ENCODE measurements at regions not wholly inside any gene's neighbourhood (a gene's known extent, or its start where the extent isn't known, plus 50 kb on each side); places are given as distances from the start of the nearest gene placed in this dataset.
"Not testable (repeated sequence)": the region's sequence is repeated elsewhere in the genome, so short reads cannot be mapped to it uniquely, and the experiment has no call there.

DNA sequence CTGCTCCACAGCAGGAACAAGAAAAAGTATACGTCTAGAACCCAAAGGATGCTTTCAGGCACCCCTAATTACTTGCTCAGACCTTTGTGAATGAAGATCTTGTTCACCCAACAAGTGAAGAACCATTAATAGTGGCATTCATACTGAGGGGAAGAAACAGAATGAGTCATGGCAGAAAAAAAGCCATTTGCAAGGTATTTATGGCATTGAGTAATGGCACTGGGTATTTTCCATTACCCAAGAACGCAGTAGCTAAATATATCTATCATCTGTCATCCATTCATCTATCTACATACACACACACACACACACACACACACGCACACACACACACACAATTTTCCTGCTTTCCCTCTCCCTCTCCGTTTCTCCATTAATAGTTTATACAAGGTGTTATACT, 56.4 kb upstream of the XIRP2 start:
- no peak for DNase-seq

- no peak for DNase-seq
Measured at GRCh38 chr2:166825914-166826313, 62.4 kb upstream of the XIRP2 start.

DNA sequence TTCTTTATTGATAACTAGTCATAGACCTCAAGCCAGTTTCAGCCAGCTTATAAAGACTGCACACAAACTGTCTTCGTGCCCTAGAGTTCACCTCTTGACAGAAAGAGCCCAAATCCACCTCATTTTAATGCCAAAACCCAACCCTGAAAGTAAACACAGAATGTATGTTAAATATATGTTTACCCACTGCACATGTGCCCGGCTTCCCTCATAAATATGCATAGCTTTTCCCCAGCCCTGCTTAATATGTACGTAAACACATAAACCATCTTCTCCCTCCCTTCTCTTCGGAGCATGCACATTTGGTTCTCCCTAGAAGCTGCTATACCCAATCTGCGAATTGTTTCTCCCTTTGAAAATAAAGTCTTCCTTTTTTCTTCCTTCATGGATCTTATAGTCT, 73.9 kb upstream of the XIRP2 start:
- no peak for DNase-seq

DNA sequence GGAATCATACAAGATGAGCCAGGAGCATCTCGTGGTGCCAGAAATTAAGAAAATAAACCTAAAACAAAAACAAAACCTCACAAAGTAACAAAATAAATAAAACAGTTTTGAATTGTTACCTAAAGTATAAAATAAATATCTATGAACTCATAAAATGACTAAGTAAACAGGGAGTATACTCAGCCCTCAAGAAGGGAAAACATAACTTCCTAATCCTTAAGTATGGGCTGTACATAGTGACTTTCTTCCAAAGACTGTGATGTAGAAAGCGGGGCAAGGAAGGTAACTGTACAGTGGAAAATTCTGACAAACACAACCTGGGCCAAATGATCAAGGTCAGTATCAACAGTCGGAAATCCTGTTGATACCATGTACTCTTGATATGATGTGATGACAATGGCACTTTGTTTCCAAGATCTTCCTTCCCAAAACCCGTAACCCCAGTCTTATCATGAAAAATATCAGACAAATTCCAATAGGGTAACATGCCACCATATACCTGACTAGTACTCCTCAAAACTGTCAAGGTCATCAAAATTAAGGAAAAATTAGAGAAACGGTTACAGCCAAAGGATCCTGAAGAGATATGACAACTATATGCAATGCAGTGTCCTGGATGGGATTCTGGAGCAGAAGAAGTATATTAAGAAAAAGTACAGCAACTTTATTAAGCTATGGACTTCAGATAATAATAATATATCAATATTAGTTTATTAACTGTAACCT, 76.0 kb upstream of the XIRP2 start:
- no peak for DNase-seq

DNA sequence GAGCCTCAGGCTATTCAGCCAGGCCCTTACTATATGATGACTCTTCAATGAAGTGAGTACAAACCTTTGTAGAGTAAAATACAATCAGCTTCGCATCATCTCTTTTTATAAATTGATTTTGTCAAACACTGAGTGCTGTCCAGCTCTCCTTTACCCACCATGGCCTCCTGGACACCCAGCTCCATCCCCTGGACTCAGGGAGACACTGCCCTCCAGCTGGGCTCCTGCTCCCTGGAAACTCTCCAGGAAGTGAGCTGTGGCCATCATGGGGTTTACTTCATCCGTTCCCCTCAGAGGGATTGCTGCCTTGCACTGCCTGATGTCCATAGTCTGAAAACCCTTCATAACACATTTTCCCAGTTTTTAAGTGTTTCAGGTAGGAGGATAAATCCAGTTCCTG, 82.5 kb upstream of the XIRP2 start:
- DNase-seq, result no peak

GRCh38 chr2:166803373-166804000, 84.8 kb upstream of the XIRP2 start:
- no peak for DNase-seq

GRCh38 chr2:166802475-166802874, 85.8 kb upstream of the XIRP2 start:
- DNase-seq, result no peak

DNA sequence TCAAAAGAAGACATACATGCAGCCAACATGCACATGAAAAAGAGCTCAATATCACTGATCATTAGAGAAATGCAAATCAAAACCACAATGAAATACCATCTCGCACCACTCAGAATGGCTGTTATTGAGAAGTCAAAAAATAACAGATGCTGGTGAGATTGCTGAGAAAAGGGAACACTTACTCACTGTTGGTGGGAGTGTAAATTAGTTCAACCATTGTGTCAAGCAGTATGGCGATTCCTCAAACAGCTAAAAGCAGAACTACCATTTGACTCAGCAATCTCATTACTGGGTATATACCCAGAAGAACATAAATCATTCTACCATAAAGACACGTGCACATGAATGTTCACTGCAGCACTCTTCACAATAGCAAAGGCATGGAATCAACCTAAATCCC, 95.5 kb upstream of the XIRP2 start:
- DNase-seq, result no peak

GRCh38 chr2:166786707-166787106, 101.6 kb upstream of the XIRP2 start:
- no peak for DNase-seq

GRCh38 chr2:166784296-166784946, 103.9 kb upstream of the XIRP2 start:
- DNase-seq, result no peak

GRCh38 chr2:166775176-166775575, 113.1 kb upstream of the XIRP2 start:
- DNase-seq, result no peak

DNA sequence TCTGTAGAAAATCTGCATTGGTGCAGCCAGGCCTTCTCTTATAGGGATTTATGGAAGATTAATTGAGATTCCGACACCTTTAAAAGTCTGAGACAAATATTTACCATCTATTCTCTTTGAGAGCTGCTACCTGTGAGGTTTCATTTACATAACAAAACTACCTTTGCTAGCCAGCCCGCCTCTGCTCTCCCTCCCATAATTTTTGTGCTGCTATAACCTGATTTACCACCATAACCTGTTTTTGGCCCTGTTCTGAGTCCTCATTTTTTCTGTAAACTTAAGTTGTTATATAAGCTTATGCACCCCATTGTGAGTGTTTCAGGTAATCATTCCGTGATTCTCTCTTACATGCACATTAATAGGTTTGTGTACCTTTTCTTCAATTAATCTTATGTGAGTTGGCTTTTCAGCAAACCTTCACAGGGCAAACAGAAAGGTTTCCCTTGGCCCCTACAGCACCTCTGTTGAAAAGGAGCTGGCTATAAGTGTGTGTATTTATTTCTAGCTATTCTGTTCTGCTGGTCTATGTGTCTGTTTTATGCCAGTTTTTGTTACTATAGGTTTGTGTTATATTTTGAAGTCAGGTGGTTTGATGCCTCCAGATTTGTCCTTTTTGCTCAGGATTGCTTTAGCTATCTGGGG, 114.9 kb upstream of the XIRP2 start:
- DNase-seq, result no peak

DNA sequence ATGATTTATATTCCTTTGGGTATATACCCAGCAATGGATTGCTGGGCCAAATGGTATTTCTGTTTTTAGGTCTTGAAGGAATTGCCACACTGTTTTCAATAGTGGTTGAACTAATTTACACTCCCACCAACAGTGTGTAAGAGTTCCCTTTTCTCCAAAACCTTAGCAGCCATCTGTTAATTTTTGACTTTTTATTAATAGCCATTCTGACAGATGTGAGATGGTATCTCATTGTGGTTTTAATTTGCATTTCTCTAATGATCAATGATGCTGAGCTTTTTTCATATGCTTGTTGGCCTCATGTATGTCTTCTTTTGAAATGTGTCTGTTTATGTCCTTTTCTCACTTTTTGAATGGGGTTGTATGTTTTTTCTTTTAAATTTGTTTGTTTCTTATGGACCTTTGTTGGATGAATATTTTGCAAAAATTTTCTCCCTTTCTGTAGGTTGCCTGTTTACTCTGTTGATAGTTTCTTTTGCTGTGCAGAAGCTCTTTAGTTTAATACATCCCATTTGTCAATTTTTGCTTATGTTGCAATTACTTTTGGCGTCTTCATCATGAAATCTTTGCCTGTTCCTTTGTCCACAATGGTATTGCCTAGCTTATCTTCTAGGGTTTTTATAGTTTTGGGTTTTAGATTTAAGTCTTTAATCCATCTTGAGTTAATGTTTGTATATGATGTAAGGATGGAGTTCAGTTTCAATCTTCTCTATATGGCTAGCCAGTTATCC, 119.7 kb upstream of the XIRP2 start:
- no peak for DNase-seq

DNA sequence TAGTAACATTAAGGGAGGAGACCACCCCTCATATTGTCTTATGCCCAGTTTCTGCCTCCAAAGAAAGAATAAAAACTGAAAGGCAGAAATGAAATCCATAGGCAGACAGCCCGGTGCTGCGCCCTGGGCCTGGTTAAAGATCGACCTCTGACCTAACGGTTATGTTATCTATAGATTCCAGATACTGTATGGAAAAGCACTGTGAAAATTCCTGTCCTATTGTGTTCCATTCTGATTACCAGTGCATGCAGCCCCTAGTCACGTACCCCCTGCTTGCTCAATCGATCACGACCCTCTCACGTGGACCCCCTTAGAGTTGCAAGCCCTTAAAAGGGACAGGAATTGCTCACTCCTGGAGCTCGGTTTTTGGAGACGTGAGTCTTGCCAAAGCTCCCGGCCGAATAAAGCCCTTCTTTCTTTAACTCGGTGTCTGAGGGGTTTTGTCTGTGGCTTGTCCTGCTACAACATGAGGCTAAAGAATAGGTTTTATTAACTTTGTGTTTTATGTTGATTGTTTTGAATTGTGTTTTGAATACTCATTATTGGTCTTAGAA, 121.4 kb upstream of the XIRP2 start:
- not testable (repeated sequence) for DNase-seq

DNA sequence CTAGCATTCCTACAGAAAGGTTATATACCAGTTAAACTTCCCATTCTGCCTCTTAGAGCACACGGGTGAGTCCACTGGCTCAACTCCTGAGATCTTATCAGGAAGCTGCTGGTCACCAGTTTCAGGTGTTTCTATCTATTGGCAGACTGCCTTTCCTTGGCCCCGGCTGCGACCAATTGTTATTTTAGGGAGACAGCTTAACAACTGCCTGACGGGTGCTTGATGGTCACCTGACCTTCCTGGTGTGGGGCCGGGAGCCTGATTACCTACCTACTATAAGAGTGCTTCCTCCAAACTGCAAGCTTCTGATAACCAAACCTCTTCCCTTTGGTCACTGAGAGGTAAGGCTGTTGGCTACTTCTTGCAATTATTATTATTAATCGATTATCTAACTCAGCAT, 122.1 kb upstream of the XIRP2 start:
- no peak for DNase-seq

- no peak for DNase-seq
Measured at GRCh38 chr2:166765141-166765540, 123.1 kb upstream of the XIRP2 start.

GRCh38 chr2:166764702-166765101, 123.6 kb upstream of the XIRP2 start:
- no peak for DNase-seq

- DNase-seq, result no peak
Measured at GRCh38 chr2:166764216-166764615, 124.1 kb upstream of the XIRP2 start.

DNA sequence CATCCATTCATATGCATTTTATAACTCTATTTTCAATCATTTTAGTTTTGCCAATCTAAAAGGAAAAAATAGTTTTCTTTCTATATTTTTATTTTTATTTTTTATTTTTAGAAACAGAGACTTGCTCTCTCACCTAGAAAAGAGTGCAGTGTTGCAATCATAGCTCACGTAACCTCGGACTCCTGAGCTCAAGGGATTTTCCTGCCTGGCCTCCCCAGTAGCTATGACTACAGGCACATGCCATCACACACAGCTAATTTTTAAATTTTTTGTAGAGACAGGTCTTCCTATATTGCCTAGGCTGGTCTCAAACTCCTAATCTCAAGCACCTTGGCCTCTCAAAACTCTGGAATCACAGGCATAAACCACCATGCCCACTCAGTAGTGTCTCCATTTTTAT, 125.5 kb upstream of the XIRP2 start:
- no peak for DNase-seq

DNA sequence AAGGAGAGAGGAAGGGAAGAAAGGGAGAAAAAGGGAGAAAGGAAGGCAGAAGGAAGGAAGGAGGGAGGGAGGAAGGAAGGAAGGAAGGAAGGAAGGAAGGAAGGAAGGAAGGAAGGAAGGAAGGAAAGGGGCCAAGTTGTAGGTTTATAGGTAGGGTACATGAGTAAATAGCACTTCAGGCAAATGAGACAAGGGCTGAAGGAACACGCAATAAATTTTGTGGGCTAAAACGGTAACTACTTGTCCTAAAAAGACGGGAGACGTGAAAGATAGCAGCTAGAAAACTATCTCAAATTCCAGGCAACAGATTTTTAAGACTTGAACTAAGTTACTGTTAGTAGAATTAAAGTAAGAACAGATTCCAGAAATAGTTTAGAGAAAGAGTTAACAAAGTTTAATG, 129.3 kb upstream of the XIRP2 start:
- DNase-seq, result no peak

DNA sequence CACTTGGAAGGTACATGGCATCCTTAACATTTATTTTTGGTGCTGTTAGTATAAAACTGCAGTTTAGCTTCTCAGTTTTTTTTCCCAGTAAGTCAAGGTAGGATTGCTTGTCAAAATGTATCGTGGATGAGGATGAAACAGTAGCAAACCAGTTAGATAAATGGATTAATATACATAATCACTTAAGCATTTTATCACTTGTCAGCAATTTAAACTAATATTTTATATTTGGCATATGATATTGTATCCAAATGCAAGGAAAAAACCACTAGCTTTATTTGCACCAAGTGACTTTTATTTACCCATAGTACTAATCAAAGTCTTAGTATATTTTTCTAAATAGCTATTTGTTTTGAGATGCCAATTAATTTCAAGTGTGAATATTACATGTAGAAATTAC, 137.7 kb upstream of the XIRP2 start:
- no peak for DNase-seq

DNA sequence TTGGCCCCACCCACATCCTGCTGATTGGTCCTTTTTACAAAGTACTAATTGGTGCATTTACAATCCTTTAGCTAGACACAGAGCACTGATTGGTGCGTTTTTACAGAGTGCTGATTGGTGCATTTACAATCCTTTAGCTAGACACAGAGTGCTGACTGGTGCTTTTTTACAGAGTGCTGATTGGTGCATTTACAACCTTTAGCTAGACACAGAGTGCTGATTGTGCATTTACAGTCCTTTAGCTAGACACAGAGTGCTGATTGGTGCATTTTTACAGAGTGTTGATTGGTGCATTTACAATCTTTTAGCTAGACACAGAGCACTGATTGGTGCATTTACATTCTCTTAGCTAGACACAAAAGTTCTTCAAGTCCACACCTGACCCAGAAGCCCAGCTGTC, 144.2 kb upstream of the XIRP2 start:
- DNase-seq, result not testable (repeated sequence)

DNA sequence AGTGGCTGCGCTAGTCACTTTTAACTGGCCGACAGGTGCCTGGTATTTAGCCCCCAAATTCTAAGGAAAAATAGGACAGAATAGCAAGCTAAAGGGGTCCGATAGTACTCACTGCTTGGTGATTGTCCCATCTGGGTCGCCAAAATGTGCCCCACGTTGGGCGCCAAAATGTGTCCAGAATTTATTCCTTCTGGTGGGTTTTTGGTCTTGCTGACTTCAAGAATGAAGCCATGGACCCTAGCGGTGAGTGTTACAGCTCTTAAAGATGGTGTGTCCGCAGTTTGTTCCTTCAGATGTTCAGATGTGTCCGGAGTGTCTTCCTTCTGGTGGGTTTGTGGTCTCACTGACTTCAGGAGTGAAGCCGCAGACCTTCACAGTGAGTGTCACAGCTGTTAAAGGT, 144.8 kb upstream of the XIRP2 start:
- not testable (repeated sequence) for DNase-seq
